Glutamatergic neuron (in vitro differentiated cells): ENCODE measurements at regions not wholly inside any gene's neighbourhood (a gene's known extent, or its start where the extent isn't known, plus 50 kb on each side); places are given as distances from the start of the nearest gene placed in this dataset.

Source experiments
- DNase-seq: peaks from one replicate; pipeline ENCODE4 v3.0.0; 2022
- H3K27ac Mint-ChIP-seq: one replicate; pipeline ENCODE4 v1.8.0; 2020; ENCODE audit warnings: mild to moderate bottlenecking, mixed read lengths, inconsistent platforms; ENCODE audit not compliant: unreplicated experiment
- H3K27me3 Mint-ChIP-seq: one replicate; pipeline ENCODE4 v1.8.0; 2020; ENCODE audit warnings: mild to moderate bottlenecking, moderate library complexity, mixed read lengths, inconsistent platforms; ENCODE audit not compliant: unreplicated experiment
- H3K36me3 Mint-ChIP-seq: one replicate; pipeline ENCODE4 v1.8.0; 2020; ENCODE audit warnings: mild to moderate bottlenecking, mixed read lengths, inconsistent platforms; ENCODE audit not compliant: unreplicated experiment
- H3K4me1 Mint-ChIP-seq: one replicate; pipeline ENCODE4 v1.8.0; 2020; ENCODE audit warnings: mild to moderate bottlenecking, low read depth, mixed read lengths, inconsistent platforms; ENCODE audit not compliant: unreplicated experiment
- H3K4me3 Mint-ChIP-seq: one replicate; pipeline ENCODE4 v1.8.0; 2020; ENCODE audit warnings: mild to moderate bottlenecking, mixed read lengths, inconsistent platforms; ENCODE audit not compliant: unreplicated experiment
- H3K9me3 Mint-ChIP-seq: one replicate; pipeline ENCODE4 v1.8.0; 2020; ENCODE audit warnings: mild to moderate bottlenecking, moderate library complexity, mixed read lengths, inconsistent platforms; ENCODE audit not compliant: unreplicated experiment
- CTCF ChIP-seq: fragments of 200-600 bp; sonication (generic); IDR thresholded peaks from one replicate; pipeline ENCODE4 v1.5.0; 2021; ENCODE audit not compliant: partially characterized antibody, unreplicated experiment

GRCh38 chr11:134586726-134587125, 174.7 kb upstream of the B3GAT1 start:
- Mint-ChIP-seq H3K4me3 (no peak overlapping the region), H3K27me3 (no peaks in the 10 kb centered on the region), H3K36me3 (no peaks in the 10 kb centered on the region), H3K27ac (no peak overlapping the region), H3K4me1 (peaks cover 3% of the 10 kb centered on the region), H3K9me3 (peaks cover 3% of the 10 kb centered on the region)
- TF ChIP-seq CTCF, result no peak
- no peak for DNase-seq

- Mint-ChIP-seq H3K27ac (no peak overlapping the region), H3K36me3 (no peaks in the 10 kb centered on the region), H3K9me3 (peaks cover 3% of the 10 kb centered on the region), H3K27me3 (no peaks in the 10 kb centered on the region), H3K4me3 (no peak overlapping the region), H3K4me1 (peaks cover 3% of the 10 kb centered on the region)
- no peak for TF ChIP-seq CTCF
- no peak for DNase-seq
Observed at GRCh38 chr11:134585666-134586610, 173.9 kb upstream of the B3GAT1 start.

- H3K4me3 Mint-ChIP-seq, result no peak overlapping the region
- no peak for DNase-seq
- H3K36me3 Mint-ChIP-seq, result no peaks in the 10 kb centered on the region
- no peak for TF ChIP-seq CTCF
- H3K4me1 Mint-ChIP-seq, result peaks cover 7% of the 10 kb centered on the region
- H3K27me3 Mint-ChIP-seq, result no peaks in the 10 kb centered on the region
- H3K9me3 Mint-ChIP-seq, result peaks cover 3% of the 10 kb centered on the region
- no peak overlapping the region for H3K27ac Mint-ChIP-seq
Observed at GRCh38 chr11:134584706-134585445, 172.8 kb upstream of the B3GAT1 start.

GRCh38 chr11:134584001-134584561, 172.0 kb upstream of the B3GAT1 start:
- Mint-ChIP-seq H3K4me3 (no peak overlapping the region), H3K36me3 (no peaks in the 10 kb centered on the region), H3K4me1 (peaks cover 12% of the 10 kb centered on the region), H3K27ac (no peak overlapping the region), H3K9me3 (peaks cover 3% of the 10 kb centered on the region), H3K27me3 (no peaks in the 10 kb centered on the region)
- DNase-seq, result no peak
- no peak for TF ChIP-seq CTCF
